ENCODE measurements at regions not wholly inside any gene's neighbourhood (a gene's known extent, or its start where the extent isn't known, plus 50 kb on each side); places are given as distances from the start of the nearest gene placed in this dataset.

DNA sequence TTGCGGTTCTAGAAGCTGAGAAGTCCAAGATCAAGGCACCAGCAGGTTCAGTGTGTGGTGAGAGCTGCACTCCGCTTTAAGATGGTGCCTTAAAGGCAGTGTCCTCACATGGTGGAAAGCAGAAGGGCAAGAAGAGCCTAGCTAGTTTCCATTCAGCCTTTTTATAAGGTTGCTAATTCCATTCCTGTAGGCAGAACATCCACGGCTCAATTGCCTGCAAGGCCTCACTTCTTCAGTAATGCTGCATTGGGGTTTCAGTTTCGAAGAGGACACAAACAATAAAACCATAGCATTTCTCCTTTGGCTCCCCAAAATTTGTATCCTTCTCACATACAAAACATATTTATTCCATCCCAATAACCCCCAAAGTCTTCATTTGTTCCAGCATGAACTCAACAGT lies 109.5 kb upstream of the KCND2 start:
- Histone ChIP-seq H3K27ac (ENCODE audit: low read length in 2 of 2) (no peak overlapping the region), H3K4me1 (ENCODE audit: control insufficient read depth in 2 of 2, insufficient read depth in 2 of 2, low read length in 2 of 2) (no peaks in the 10 kb centered on the region), H3K79me2 (ENCODE audit: control insufficient read depth, insufficient read depth, low read length) (no peaks in the 10 kb centered on the region), H3K9ac (ENCODE audit: low read length) (no peak overlapping the region), H3K27me3 (replicated peaks in 1 of 4; ENCODE audit: control extremely low read depth in 1 of 4, control insufficient read depth in 3 of 4, insufficient read depth in 4 of 4, low read length in 3 of 4) (no peaks in the 10 kb centered on the region), H3K4me2 (replicated peaks; ENCODE audit: low read depth, low read length, poor library complexity, severe bottlenecking) (no peak overlapping the region), H3K9me3 (ENCODE audit: control extremely low read depth in 1 of 3, control insufficient read depth in 2 of 3, insufficient read depth in 1 of 3, low read length in 2 of 3) (peaks cover 0 to 7% (median 0%) of the 10 kb centered on the region in 3 donors), H4K20me1 (ENCODE audit: control insufficient read depth, insufficient read depth, low read length, poor library complexity, severe bottlenecking) (no peaks in the 10 kb centered on the region), H2AFZ (ENCODE audit: insufficient read depth, low read depth, low read length, poor library complexity, severe bottlenecking) (no peak overlapping the region), H3K4me3 (ENCODE audit: control extremely low read depth in 1 of 5, extremely low read depth in 1 of 5, insufficient read depth in 1 of 5, low read depth in 2 of 5, low read length in 4 of 5) (no peak overlapping the region), H3K36me3 (replicated peaks in 1 of 2; ENCODE audit: control extremely low read depth in 1 of 2, control insufficient read depth in 1 of 2, extremely low read depth in 1 of 2, insufficient read depth in 2 of 2, low read length in 1 of 2) (no peaks in the 10 kb centered on the region)
- 93% methylated on average over 4 of the region's 4 CpGs for WGBS (ENCODE audit: insufficient coverage)
- intact Hi-C loops (cut with micrococcal nuclease), result no loop called here
- ATAC-seq (ENCODE audit: low read depth), result no peak
- ChIA-PET CTCF (no interaction called here), POLR2A (no interaction called here)
- Mint-ChIP-seq H3K27ac (no peak overlapping the region), H3K9me3 (ENCODE audit: insufficient read depth) (peaks cover 3% of the 10 kb centered on the region), H3K27me3 (no peaks in the 10 kb centered on the region), H3K4me1 (no peaks in the 10 kb centered on the region), H3K4me3 (no peak overlapping the region)
- no peak for DNase-seq
- TF ChIP-seq, protein P1, sequence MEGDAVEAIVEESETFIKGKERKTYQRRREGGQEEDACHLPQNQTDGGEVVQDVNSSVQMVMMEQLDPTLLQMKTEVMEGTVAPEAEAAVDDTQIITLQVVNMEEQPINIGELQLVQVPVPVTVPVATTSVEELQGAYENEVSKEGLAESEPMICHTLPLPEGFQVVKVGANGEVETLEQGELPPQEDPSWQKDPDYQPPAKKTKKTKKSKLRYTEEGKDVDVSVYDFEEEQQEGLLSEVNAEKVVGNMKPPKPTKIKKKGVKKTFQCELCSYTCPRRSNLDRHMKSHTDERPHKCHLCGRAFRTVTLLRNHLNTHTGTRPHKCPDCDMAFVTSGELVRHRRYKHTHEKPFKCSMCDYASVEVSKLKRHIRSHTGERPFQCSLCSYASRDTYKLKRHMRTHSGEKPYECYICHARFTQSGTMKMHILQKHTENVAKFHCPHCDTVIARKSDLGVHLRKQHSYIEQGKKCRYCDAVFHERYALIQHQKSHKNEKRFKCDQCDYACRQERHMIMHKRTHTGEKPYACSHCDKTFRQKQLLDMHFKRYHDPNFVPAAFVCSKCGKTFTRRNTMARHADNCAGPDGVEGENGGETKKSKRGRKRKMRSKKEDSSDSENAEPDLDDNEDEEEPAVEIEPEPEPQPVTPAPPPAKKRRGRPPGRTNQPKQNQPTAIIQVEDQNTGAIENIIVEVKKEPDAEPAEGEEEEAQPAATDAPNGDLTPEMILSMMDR (IDR thresholded peaks at IDR 0.05), result no peak
- TF ChIP-seq EZH2 (IDR thresholded peaks at IDR 0.05; ENCODE audit: borderline replicate concordance, insufficient read depth, low read depth, low read length, poor library complexity, severe bottlenecking), result no peak

DNA sequence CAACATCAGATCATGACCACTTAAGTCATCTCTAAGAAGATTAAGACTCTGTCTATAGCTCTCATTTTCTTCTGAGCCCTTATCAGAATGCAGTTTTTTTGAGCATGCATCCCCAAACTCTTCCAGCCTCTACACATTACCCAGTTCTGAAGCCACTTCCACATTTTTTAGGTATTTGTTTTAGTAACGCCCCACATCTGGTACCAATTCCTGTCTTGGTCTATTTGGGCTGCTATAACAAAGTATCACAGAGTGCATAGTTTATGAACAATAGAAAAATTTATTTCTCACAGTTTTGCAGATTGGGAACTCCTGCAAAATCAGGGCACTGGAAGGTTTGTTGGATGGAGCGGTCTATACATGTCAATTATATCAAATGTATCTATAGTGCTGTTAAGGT lies 107.7 kb upstream of the KCND2 start:
- H3K9me3 ChIP-seq (ENCODE audit: control extremely low read depth in 1 of 3, control insufficient read depth in 2 of 3, insufficient read depth in 1 of 3, low read length in 2 of 3), result peaks cover 0 to 7% (median 0%) of the 10 kb centered on the region in 3 donors
- Mint-ChIP-seq H3K4me1 (no peaks in the 10 kb centered on the region), H3K27ac (no peak overlapping the region), H3K9me3 (ENCODE audit: insufficient read depth) (peaks cover 3% of the 10 kb centered on the region), H3K4me3 (no peak overlapping the region), H3K27me3 (no peaks in the 10 kb centered on the region)
- intact Hi-C loops (cut with micrococcal nuclease), result no loop called here
- H3K27me3 ChIP-seq (replicated peaks in 1 of 4; ENCODE audit: control extremely low read depth in 1 of 4, control insufficient read depth in 3 of 4, insufficient read depth in 4 of 4, low read length in 3 of 4), result no peaks in the 10 kb centered on the region
- H3K4me2 ChIP-seq (replicated peaks; ENCODE audit: low read depth, low read length, poor library complexity, severe bottlenecking), result no peak overlapping the region
- H2AFZ ChIP-seq (ENCODE audit: insufficient read depth, low read depth, low read length, poor library complexity, severe bottlenecking), result no peak overlapping the region
- no peaks in the 10 kb centered on the region for H4K20me1 ChIP-seq (ENCODE audit: control insufficient read depth, insufficient read depth, low read length, poor library complexity, severe bottlenecking)
- WGBS (ENCODE audit: insufficient coverage), result no CpG with 5 or more reads among the region's 2 CpGs
- H3K79me2 ChIP-seq (ENCODE audit: control insufficient read depth, insufficient read depth, low read length), result no peaks in the 10 kb centered on the region
- CTCF ChIA-PET, result no interaction called here
- H3K36me3 ChIP-seq (replicated peaks in 1 of 2; ENCODE audit: control extremely low read depth in 1 of 2, control insufficient read depth in 1 of 2, extremely low read depth in 1 of 2, insufficient read depth in 2 of 2, low read length in 1 of 2), result no peaks in the 10 kb centered on the region
- no peaks in the 10 kb centered on the region for H3K4me1 ChIP-seq (ENCODE audit: control insufficient read depth in 2 of 2, insufficient read depth in 2 of 2, low read length in 2 of 2)
- ATAC-seq (ENCODE audit: low read depth) (no peak), DNase-seq (no peak)
- H3K4me3 ChIP-seq (ENCODE audit: control extremely low read depth in 1 of 5, extremely low read depth in 1 of 5, insufficient read depth in 1 of 5, low read depth in 2 of 5, low read length in 4 of 5), result no peak overlapping the region
- H3K9ac ChIP-seq (ENCODE audit: low read length), result no peak overlapping the region
- POLR2A ChIA-PET, result no interaction called here
- no peak overlapping the region for H3K27ac ChIP-seq (ENCODE audit: low read length in 2 of 2)
- TF ChIP-seq, protein P1 (IDR thresholded peaks at IDR 0.05), result no peak
- no peak for TF ChIP-seq EZH2 (IDR thresholded peaks at IDR 0.05; ENCODE audit: borderline replicate concordance, insufficient read depth, low read depth, low read length, poor library complexity, severe bottlenecking)
